NK-92 treated with Interleukin-12 subunit alpha and Interleukin-12 subunit beta, amount 100 ng/mL, for 24 hours (cell line): ENCODE measurements at regions not wholly inside any gene's neighbourhood (a gene's known extent, or its start where the extent isn't known, plus 50 kb on each side); places are given as distances from the start of the nearest gene placed in this dataset.
"Not testable (repeated sequence)": the region's sequence is repeated elsewhere in the genome, so short reads cannot be mapped to it uniquely, and the experiment has no call there.

ENCODE experiments used
- DNase-seq: peaks from one replicate; lab custom pipeline; 2025; lab: John Stamatoyannopoulos, UW

DNA sequence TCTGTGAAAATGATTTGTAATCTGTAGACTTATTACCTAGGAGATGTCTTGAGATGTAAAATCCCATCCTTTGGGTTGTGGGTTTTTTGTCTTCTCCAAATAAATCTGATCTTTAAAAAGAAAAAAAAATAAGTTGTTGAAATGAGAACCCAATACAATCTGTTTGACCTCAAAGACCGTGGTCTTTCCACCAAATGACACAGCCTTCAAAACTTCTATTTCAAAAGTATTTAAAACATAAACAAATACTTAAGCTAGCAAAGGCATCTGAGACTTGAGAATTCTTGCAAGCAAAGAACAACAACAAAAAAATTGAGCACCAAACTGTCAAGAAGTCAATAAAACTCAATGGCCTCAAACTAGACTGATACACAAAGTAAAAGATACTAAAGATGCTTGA lies 67.9 kb upstream of the HECW1 start:
- no peak for DNase-seq

DNA sequence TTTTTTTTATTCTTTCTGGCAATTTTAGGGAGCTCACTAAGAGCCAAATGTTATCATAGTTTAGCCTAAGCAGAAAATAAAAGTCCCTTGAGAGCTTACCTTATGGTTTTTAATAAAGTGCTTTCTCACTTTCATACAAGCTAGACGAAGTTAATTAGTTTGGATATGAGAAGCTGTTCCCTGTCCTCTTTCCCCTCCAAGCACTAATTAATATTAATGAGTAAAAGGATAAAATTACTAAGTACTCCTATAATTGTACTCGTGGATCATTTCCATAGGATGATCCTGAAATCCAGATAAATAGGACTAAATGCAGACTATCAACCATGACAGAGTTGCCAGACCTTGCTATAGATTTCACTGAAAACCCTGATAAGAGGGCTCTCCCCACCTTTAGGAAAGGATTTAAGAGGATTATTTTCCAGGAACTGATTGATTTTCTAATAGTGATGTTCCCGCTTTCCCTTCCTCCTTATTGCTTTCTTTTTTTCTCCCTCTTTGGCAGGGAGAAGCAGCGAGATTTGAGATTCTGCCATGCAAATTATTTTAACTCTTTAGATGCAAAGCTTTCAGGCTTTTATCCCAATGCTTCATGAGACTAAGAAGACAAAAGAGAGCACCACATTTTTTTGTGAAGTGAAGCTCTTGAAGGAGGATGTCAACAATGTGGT lies 58.3 kb upstream of the HECW1 start:
- DNase-seq, result no peak

DNA sequence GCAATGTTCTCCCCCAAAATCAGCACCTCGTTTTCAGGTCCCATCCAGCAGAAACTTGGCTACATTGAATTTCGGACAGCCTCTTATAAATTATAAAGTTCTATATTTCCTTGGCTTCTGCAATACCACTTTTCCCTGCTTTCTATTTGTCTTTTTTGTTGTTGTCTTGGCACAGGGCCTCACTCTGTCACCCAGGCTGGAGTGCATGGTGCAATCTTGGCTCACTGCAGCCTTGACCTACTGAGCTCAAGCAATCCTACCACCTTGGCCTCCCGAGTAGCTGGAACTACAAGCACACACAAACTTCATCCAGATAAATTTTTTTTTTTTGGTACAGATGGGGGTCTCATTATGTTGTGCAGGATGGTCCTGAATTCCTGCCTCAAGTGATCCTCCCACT lies 55.3 kb upstream of the HECW1 start:
- DNase-seq, result no peak

DNA sequence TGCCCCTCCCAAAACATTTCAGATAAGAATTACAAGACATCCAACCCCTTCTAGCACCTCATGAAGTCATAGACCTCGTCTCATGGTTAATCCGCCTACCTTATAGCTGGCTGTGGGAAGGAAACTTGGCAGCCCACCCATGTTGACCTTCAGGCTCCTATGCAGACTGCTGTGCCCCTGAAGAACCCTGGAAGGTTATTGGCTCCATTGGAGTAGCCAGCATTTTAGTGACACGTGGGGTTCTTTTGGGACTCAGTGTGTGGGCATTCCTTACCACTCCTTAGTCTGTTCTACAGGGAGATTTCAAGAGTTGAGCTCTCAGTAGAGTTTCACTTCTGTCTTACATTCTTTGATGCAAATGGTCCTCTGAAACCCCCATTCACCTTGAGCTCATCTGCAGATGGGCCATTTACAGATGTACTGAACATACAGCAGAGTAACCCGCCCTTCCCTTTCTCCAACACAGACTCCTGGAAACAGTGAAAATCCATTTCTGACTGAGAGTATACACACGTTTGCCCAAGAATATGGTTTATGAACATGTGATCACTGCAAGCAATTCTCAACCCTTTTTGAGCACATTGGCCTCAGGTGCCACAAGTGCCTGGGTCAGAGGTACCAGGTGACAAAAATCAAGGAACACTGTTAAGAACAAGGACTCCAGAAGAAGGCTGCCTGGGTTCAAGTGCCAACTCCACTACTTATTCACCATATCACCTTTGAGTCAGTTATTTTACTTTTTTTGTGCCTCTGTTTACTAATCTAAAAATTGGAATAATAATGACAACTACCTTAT lies 54.0 kb upstream of the HECW1 start:
- no peak for DNase-seq

DNA sequence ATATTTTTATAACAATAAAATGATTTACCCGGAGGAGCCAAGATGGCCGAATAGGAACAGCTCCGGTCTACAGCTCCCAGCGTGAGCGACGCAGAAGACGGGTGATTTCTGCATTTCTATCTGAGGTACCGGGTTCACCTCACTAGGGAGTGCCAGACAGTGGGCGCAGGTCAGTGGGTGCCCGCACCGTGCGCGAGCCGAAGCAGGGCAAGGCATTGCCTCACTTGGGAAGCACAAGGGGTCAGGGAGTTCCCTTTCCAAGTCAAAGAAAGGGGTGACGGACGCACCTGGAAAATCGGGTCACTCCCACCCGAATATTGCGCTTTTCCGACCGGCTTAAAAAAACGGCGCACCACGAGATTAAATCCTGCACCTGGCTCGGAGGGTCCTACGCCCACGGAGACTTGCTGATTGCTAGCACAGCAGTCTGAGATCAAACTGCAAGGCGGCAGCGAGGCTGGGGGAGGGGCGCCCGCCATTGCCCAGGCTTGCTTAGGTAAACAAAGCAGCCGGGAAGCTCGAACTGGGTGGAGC lies 53.3 kb upstream of the HECW1 start:
- not testable (repeated sequence) for DNase-seq
